ENCODE measurements at regions not wholly inside any gene's neighbourhood (a gene's known extent, or its start where the extent isn't known, plus 50 kb on each side); places are given as distances from the start of the nearest gene placed in this dataset.

GRCh38 chr2:239514754-239515530 lies 114.1 kb upstream of the HDAC4 start:
- no peak for TF ChIP-seq CTCF (IDR thresholded peaks at IDR 0.05)
- no peak for TF ChIP-seq POLR2A (IDR thresholded peaks at IDR 0.05)

All from tibial nerve (tissue), 3 donors.